ENCODE measurements at regions not wholly inside any gene's neighbourhood (a gene's known extent, or its start where the extent isn't known, plus 50 kb on each side); places are given as distances from the start of the nearest gene placed in this dataset.

GRCh38 chr13:80168089-80168850, 172.7 kb downstream of the SPRY2 start:
- Histone ChIP-seq H3K27me3 (no peaks in the 10 kb centered on the region), H3K4me3 (no peak overlapping the region), H3K4me1 (ENCODE audit: insufficient read depth) (no peaks in the 10 kb centered on the region), H3K36me3 (no peaks in the 10 kb centered on the region), H3K27ac (no peak overlapping the region), H3K9me3 (no peaks in the 10 kb centered on the region)
- intact Hi-C loops (cut with DNase I) = no loop called here
- WGBS, 3 donors = 76 to 81% (median 81%) methylated on average over 3 of the region's 3 CpGs
- TF ChIP-seq POLR2A (IDR thresholded peaks at IDR 0.05) (no peak), CTCF (IDR thresholded peaks at IDR 0.05) (no peak)
- no peak for DNase-seq

GRCh38 chr13:80166352-80166751, 174.6 kb downstream of the SPRY2 start:
- Histone ChIP-seq H3K4me1 (ENCODE audit: insufficient read depth) (no peaks in the 10 kb centered on the region), H3K9me3 (no peaks in the 10 kb centered on the region), H3K4me3 (no peak overlapping the region), H3K27ac (no peak overlapping the region), H3K36me3 (no peaks in the 10 kb centered on the region), H3K27me3 (no peaks in the 10 kb centered on the region)
- 34 to 60% (median 36%) methylated on average over 5 of the region's 5 CpGs for WGBS, 3 donors
- intact Hi-C loops (cut with DNase I) = no loop called here
- DNase-seq = no peak
- TF ChIP-seq POLR2A (IDR thresholded peaks at IDR 0.05) (no peak), EP300 (IDR thresholded peaks at IDR 0.05) (no peak), CTCF (IDR thresholded peaks at IDR 0.05) (no peak)

DNA sequence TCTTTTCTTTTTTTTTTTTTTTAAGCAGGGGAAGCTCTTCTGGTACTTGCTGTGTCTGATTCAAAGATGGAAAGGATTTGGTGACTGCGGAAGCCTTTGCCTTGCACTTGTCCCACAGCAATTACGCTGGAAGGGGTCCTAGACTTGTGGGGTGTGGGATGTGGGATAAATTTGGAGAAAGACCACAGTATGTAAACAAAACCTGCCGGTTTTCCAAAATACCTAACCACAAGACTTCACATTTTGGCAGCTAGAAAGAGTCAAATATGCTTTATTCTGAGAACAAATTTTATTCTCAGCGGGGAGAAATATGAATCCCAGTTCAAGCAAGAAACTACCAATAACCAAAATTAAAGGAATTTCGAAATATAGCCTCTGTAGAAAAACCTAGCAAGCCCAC, 176.5 kb downstream of the SPRY2 start:
- Histone ChIP-seq H3K36me3 (no peaks in the 10 kb centered on the region), H3K4me3 (no peak overlapping the region), H3K27me3 (no peaks in the 10 kb centered on the region), H3K27ac (no peak overlapping the region), H3K4me1 (ENCODE audit: insufficient read depth) (no peaks in the 10 kb centered on the region), H3K9me3 (no peaks in the 10 kb centered on the region)
- WGBS, 3 donors = 20 to 34% (median 21%) methylated on average over 5 of the region's 5 CpGs
- TF ChIP-seq EP300 (IDR thresholded peaks at IDR 0.05) (no peak), CTCF (IDR thresholded peaks at IDR 0.05) (no peak)
- no peak for DNase-seq
- intact Hi-C loops (cut with DNase I) = no loop called here

DNA sequence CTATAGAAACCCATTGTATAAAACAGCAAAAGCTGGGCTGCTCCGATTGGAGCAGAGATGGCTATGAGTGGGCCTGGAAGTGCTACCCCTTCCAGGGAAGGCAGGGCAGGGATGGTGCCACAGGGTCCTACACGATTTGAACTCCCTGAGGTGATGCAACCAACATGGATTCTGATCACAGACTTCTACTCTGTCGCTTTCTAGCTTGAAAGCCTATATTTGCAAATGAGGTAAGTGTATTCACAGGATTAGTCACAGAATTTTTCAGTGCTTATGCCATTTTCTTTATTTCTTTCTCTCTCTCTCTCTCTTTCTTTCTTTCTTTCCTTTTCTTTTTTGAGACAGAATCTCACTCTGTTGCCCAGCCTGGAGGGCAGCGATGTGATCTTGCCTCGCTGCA, 179.0 kb downstream of the SPRY2 start:
- no peaks in the 10 kb centered on the region for H3K9me3 ChIP-seq
- no peaks in the 10 kb centered on the region for H3K4me1 ChIP-seq (ENCODE audit: insufficient read depth)
- intact Hi-C loops (cut with DNase I) = no loop called here
- H3K27ac ChIP-seq = no peak overlapping the region
- no peak overlapping the region for H3K4me3 ChIP-seq
- H3K36me3 ChIP-seq = no peaks in the 10 kb centered on the region
- TF ChIP-seq POLR2A (IDR thresholded peaks at IDR 0.05) (no peak), CTCF (IDR thresholded peaks at IDR 0.05) (no peak), EP300 (IDR thresholded peaks at IDR 0.05) (no peak)
- WGBS, 3 donors = 94 to 96% (median 95%) methylated on average over 5 of the region's 5 CpGs
- H3K27me3 ChIP-seq = no peaks in the 10 kb centered on the region
- DNase-seq = no peak

Data from ovary (tissue), 7 donors.